Endothelial cell of umbilical vein (primary cell): ENCODE measurements at regions not wholly inside any gene's neighbourhood (a gene's known extent, or its start where the extent isn't known, plus 50 kb on each side); places are given as distances from the start of the nearest gene placed in this dataset.

Experiments
- POLR2AphosphoS5 ChIP-seq: IDR thresholded peaks from 2 replicates; pipeline ENCODE4 v1.6.1; 2012; ENCODE audit warnings: low read depth, mild to moderate bottlenecking, control low read depth, low read length, moderate library complexity; ENCODE audit not compliant: insufficient read depth
- TF ChIP-seq, protein P1 (sequence below), 2 donors: IDR thresholded peaks; 1 replicate in 1 of 2; 2 replicates in 1 of 2; pipeline ENCODE4 v1.5.1; 2011; ENCODE audit warnings: low read length in 2 of 2, mild to moderate bottlenecking in 2 of 2, moderate library complexity in 2 of 2, control low read depth in 1 of 2, inconsistent platforms in 1 of 2, low read depth in 1 of 2; ENCODE audit not compliant: insufficient read depth in 1 of 2; ENCODE audit errors: extremely low read depth in 1 of 2
- TF ChIP-seq, protein P2 (sequence below): IDR thresholded peaks from 2 replicates; pipeline ENCODE4 v1.6.1; 2011; ENCODE audit not compliant: insufficient read depth, insufficient read length

- TF ChIP-seq, protein P1, sequence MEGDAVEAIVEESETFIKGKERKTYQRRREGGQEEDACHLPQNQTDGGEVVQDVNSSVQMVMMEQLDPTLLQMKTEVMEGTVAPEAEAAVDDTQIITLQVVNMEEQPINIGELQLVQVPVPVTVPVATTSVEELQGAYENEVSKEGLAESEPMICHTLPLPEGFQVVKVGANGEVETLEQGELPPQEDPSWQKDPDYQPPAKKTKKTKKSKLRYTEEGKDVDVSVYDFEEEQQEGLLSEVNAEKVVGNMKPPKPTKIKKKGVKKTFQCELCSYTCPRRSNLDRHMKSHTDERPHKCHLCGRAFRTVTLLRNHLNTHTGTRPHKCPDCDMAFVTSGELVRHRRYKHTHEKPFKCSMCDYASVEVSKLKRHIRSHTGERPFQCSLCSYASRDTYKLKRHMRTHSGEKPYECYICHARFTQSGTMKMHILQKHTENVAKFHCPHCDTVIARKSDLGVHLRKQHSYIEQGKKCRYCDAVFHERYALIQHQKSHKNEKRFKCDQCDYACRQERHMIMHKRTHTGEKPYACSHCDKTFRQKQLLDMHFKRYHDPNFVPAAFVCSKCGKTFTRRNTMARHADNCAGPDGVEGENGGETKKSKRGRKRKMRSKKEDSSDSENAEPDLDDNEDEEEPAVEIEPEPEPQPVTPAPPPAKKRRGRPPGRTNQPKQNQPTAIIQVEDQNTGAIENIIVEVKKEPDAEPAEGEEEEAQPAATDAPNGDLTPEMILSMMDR (IDR thresholded peaks at IDR 0.05; ENCODE audit: extremely low read depth in 1 of 2, insufficient read depth in 1 of 2, low read depth in 1 of 2, low read length in 2 of 2): no peak
- TF ChIP-seq, protein P2, sequence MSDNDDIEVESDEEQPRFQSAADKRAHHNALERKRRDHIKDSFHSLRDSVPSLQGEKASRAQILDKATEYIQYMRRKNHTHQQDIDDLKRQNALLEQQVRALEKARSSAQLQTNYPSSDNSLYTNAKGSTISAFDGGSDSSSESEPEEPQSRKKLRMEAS: no peak
- TF ChIP-seq POLR2AphosphoS5: no peak
Measured at GRCh38 chr3:162546910-162547309, 1050.3 kb downstream of the OTOL1 start.
